NB4 (cell line): ENCODE measurements at regions not wholly inside any gene's neighbourhood (a gene's known extent, or its start where the extent isn't known, plus 50 kb on each side); places are given as distances from the start of the nearest gene placed in this dataset.

ENCODE experiments used
- DNase-seq: peaks from one replicate; pipeline ENCODE4 v3.0.0; 2010; ENCODE audit warnings: low read depth
- H3K4me3 ChIP-seq: one replicate; pipeline ENCODE4 v1.5.1; 2011; ENCODE audit warnings: mild to moderate bottlenecking, low read depth, low read length, moderate library complexity
- CTCF ChIP-seq: IDR thresholded peaks from one replicate; pipeline ENCODE4 v1.5.1; 2012; ENCODE audit warnings: low read depth, low read length
- MAX ChIP-seq: IDR thresholded peaks from 2 replicates; pipeline ENCODE4 v1.6.1; 2011; ENCODE audit warnings: low read depth, low read length
- MYC ChIP-seq: IDR thresholded peaks from 2 replicates; pipeline ENCODE4 v1.6.1; 2011; ENCODE audit warnings: low read depth, low read length
- POLR2A ChIP-seq: IDR thresholded peaks from 2 replicates; pipeline ENCODE4 v1.6.1; 2011; ENCODE audit warnings: mild to moderate bottlenecking; ENCODE audit not compliant: insufficient read length; ENCODE audit errors: extremely low read depth

- DNase-seq, result no peak
- no peak overlapping the region for H3K4me3 ChIP-seq
- TF ChIP-seq MAX (no peak), POLR2A (no peak), MYC (no peak), CTCF (no peak)
These were observed 173.2 kb upstream of the MYL2 start for GRCh38 chr12:111093428-111094142.

- no peak for DNase-seq
- TF ChIP-seq MYC, result no peak
- no peak for TF ChIP-seq MAX
- no peak for TF ChIP-seq POLR2A
- TF ChIP-seq CTCF, result no peak
- no peak overlapping the region for H3K4me3 ChIP-seq
These were observed 170.7 kb upstream of the MYL2 start for GRCh38 chr12:111091051-111091450.

- TF ChIP-seq MYC, result no peak
- no peak for TF ChIP-seq CTCF
- no peak for TF ChIP-seq MAX
- TF ChIP-seq POLR2A, result no peak
- H3K4me3 ChIP-seq, result no peak overlapping the region
- DNase-seq, result no peak
These were observed 169.2 kb upstream of the MYL2 start for GRCh38 chr12:111089616-111090015.

- H3K4me3 ChIP-seq, result no peak overlapping the region
- DNase-seq, result no peak
- TF ChIP-seq CTCF (no peak), MAX (no peak)
These were observed 168.0 kb upstream of the MYL2 start for GRCh38 chr12:111088409-111088808.

- TF ChIP-seq MYC (no peak), CTCF (no peak), POLR2A (no peak), MAX (no peak)
- H3K4me3 ChIP-seq, result no peak overlapping the region
- no peak for DNase-seq
These were observed 166.7 kb upstream of the MYL2 start for GRCh38 chr12:111086947-111087700.
